Neural progenitor cell (in vitro differentiated cells): ENCODE measurements at regions not wholly inside any gene's neighbourhood (a gene's known extent, or its start where the extent isn't known, plus 50 kb on each side); places are given as distances from the start of the nearest gene placed in this dataset.

Experiments
- CTCF ChIP-seq: fragments of 200-600 bp; sonication (generic); IDR thresholded peaks from 2 replicates; pipeline ENCODE4 v1.5.1; 2017; ENCODE audit warnings: antibody characterized with exemption, mild to moderate bottlenecking
- EZH2 ChIP-seq: fragments of 200-600 bp; sonication (generic); IDR thresholded peaks from 2 replicates; pipeline ENCODE4 v1.6.1; 2017; ENCODE audit warnings: antibody characterized with exemption, mild to moderate bottlenecking, moderate library complexity
- EZH2phosphoT487 ChIP-seq: fragments of 200-600 bp; sonication (generic); IDR thresholded peaks from 2 replicates; pipeline ENCODE4 v1.6.1; 2017; ENCODE audit warnings: antibody characterized with exemption

GRCh38 chr2:139550873-139551272 lies 770.7 kb upstream of the NXPH2 start:
- no peak for TF ChIP-seq CTCF
- TF ChIP-seq EZH2phosphoT487, result no peak
- no peak for TF ChIP-seq EZH2
